GM12892 (cell line): ENCODE measurements at regions not wholly inside any gene's neighbourhood (a gene's known extent, or its start where the extent isn't known, plus 50 kb on each side); places are given as distances from the start of the nearest gene placed in this dataset.
"Not testable (repeated sequence)": the region's sequence is repeated elsewhere in the genome, so short reads cannot be mapped to it uniquely, and the experiment has no call there.

Experiments used
- DNase-seq: peaks from one replicate; pipeline ENCODE4 v3.0.0; 2011; ENCODE audit not compliant: insufficient read length
- FAIRE-seq: peaks from 2 replicates; lab custom pipeline; 2011; peaks lifted over from hg19 to GRCh38; lab: Jason Lieb, UNC
- POLR2A ChIP-seq: IDR thresholded peaks from 2 replicates; pipeline ENCODE4 v1.6.1; 2011; ENCODE audit warnings: low read depth, low read length, control low read depth
- POLR2AphosphoS5 ChIP-seq: IDR thresholded peaks from 2 replicates; pipeline ENCODE4 v1.6.1; 2011; ENCODE audit warnings: low read depth, low read length, control low read depth
- TAF1 ChIP-seq: IDR thresholded peaks from 2 replicates; pipeline ENCODE4 v1.6.1; 2011; ENCODE audit warnings: low read depth, mild to moderate bottlenecking, control low read depth, low read length, borderline replicate concordance

- TF ChIP-seq POLR2AphosphoS5, result no peak
- TF ChIP-seq TAF1, result no peak
- TF ChIP-seq POLR2A, result no peak
- DNase-seq (no peak), FAIRE-seq (no peak)
These were observed 50.2 kb upstream of the THSD7B start for GRCh38 chr2:136715146-136715545.

DNA sequence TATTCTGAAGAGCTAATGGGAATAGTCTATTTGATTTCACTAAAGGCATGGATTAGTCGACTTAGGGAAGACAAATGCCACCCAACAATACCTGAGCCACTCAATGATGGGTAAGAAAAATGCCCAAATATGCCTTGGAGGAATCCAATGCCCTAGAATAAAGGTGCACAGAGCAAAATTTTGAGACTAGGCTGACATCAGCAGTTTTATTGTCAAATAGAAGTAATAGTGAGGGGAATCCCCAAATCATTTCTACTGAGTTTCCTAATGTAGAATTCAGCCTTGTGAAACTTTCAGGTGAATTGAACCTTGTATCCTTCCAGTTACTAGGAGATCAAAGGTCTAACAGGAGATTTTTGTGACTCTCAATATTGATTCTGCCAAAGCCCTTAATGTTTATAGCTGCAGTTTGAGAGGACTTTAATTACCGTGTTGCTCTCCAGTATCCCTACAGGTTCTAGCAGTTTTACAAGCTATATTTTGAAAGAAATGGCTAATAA, 50.8 kb upstream of the THSD7B start:
- FAIRE-seq (no peak), DNase-seq (no peak)
- TF ChIP-seq TAF1 (no peak), POLR2A (no peak), POLR2AphosphoS5 (no peak)

DNA sequence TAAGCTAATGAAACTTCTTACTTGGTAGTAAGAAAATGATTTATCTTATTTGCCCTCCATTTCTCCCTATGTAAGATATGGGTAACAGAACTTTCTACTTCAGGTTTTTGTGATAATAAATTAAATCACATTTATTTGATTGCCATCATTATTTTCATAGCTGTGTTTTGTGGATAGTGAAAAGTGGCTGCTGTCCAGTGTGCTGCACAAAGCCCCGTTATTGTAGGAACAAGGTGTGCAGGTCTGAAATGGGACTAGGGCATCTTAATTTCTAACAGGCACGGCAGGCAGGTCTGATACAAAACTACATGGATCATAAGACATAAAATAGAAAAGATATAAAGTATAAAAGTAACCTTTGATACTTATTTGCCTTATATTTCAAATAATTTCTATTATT, 51.6 kb upstream of the THSD7B start:
- DNase-seq (no peak), FAIRE-seq (no peak)
- TF ChIP-seq POLR2AphosphoS5 (no peak), TAF1 (no peak), POLR2A (no peak)

DNA sequence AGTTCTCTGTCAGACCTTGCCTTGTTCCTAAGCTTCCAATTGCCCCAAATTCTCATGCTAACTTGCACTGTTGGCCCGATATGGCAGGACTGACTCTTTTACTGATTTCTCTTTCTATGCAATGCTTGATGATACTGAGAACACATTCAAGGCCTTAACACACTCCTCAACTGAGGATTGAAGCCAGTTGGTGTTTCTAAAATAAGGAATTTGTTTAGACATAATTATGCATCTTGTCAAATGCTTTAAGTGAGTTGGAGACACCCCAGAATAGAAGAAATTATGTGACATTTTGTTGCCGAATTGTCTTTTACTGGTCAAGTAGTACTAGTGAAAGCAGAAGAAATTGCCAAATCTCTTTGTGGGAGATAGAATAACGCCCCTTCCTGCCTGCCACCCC, 60.0 kb upstream of the THSD7B start:
- TF ChIP-seq TAF1 (no peak), POLR2A (no peak), POLR2AphosphoS5 (no peak)
- DNase-seq, result no peak
- no peak for FAIRE-seq

DNA sequence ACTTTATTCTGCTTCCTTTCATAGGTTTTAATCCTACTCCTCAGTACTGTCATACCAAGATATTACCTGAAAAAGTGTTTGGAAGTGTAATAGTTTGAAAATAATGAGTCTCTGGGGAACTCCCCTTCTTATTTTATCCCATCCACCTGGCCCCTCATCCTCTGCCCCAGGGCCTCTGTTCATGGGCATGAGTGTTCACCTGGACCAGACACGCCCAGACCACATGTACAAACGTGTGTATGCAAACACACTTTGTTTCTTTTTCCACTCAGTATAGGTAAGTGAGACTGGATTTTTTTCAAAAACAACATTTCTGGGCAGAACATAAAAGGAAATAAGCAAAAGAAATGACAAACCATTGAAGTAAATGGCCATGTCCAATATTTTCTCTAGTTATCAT, 62.1 kb upstream of the THSD7B start:
- no peak for FAIRE-seq
- TF ChIP-seq TAF1 (no peak), POLR2A (no peak), POLR2AphosphoS5 (no peak)
- no peak for DNase-seq

DNA sequence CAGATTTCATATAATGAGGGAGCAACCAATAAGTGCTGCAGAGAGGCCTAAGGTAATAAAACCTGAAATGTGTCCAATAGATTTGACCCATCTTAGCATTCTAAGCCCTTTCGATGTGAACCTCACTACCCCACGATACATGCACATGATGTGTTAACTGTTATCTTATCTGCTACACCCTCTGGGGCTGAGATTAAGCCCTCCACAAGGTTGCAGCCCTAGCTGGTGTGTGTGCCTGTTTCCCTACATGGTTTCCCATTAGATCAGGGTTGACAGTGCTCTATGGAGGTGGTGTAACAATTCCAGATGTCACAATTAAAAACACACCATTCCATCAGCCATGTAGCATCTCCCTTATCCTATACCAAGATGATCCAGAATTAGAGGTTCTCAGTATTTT, 68.9 kb upstream of the THSD7B start:
- TF ChIP-seq POLR2AphosphoS5, result no peak
- TF ChIP-seq POLR2A, result no peak
- TF ChIP-seq TAF1, result no peak
- no peak for DNase-seq
- no peak for FAIRE-seq

DNA sequence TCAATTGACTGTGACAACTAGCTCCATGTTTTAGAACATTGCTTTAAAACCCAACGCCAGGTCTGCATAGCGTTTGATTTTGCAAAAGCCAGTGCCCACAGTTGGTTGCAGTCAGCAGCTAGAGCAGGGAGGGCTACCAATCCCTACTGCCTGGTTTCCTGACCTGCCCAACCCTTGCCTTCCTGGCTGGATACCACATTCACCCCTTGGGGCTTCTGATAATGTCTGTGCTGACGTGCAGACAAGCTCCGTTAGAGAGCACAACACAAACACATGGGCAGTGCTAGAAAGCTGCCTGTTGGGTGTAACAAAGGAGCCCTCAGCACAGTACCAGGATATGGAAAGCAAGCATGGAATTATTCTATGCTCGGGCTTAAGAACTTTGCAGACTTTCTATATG, 71.4 kb upstream of the THSD7B start:
- TF ChIP-seq POLR2AphosphoS5 (no peak), TAF1 (no peak), POLR2A (no peak)
- DNase-seq (no peak), FAIRE-seq (no peak)

DNA sequence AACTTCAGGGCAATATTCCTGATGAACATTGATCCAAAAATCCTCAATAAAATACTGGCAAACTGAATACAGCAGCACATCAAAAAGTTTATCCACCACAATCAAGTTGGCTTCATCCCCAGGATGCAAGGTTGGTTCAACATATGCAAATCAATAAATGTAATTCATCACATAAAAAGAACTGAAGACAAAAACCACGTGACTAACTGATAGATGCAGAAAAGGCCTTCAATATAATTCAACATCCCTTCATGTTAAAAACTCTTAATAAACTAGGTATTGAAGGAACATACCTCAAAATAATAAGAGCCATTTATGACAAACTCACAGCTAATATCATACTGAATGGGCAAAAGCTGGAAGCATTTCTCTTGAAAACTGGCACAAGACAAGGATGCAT, 85.3 kb upstream of the THSD7B start:
- FAIRE-seq, DNase-seq: not testable (repeated sequence)

- no peak for FAIRE-seq
- DNase-seq, result no peak
- no peak for TF ChIP-seq POLR2AphosphoS5
- TF ChIP-seq TAF1, result no peak
- TF ChIP-seq POLR2A, result no peak
These were observed 99.6 kb upstream of the THSD7B start for GRCh38 chr2:136665736-136666135.

DNA sequence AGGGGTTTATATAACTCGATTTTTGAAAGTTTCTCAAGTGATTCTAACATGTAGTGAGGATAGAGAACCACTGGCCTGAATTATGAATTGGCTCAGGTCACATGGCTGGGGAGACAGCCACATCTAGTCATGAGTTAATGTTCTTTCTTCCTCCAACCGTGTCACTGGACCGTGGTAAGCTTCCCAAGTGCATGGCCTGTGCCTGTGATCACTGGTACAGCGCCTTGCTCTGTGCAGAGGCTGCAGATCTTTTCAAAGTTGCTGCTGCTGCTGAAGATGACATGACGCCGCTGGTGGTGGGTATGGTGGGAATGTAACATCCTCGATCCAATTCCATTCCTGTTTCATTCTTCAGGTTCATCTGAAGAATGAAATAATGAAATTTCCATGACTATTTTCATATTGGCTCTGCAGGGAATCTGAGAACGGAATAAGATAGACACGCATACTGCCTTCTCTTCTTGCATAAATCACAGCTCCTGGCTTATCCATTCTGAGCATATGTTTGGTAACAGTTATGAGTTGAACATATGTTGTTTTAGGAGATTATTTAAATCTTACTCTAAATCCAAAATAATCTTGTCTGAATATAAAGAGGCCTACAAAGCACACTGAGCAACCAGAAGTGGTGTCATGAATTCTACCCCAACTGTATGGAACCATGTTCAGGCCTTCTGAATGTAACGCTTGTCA, 100.5 kb upstream of the THSD7B start:
- FAIRE-seq (no peak), DNase-seq (no peak)
- TF ChIP-seq POLR2AphosphoS5 (no peak), TAF1 (no peak), POLR2A (no peak)

DNA sequence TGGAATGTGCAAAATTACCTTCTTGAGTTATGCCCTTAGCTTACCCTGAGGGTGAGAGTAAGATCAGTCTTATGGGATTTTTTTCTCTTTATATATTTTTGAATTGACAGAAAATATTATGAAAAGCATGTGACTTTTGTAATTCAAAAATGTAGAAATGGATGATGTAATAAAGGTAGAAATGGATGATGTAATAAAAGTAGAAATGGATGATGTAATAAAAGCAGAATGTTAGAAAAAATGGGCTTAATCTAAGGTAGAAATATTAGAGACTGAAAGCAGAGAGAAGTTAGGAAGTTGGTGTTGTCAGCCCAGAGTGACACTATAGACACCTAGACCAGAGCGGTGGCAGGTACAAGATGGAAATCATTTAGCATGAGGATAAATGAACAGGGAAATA, 107.1 kb upstream of the THSD7B start:
- TF ChIP-seq POLR2A, result no peak
- no peak for TF ChIP-seq POLR2AphosphoS5
- no peak for DNase-seq
- FAIRE-seq, result no peak

- TF ChIP-seq TAF1 (no peak), POLR2A (no peak), POLR2AphosphoS5 (no peak)
- FAIRE-seq, result no peak
- DNase-seq, result no peak
These were observed 111.5 kb upstream of the THSD7B start for GRCh38 chr2:136653861-136654260.
